Lower lobe of right lung (tissue), 2 donors: ENCODE measurements at regions not wholly inside any gene's neighbourhood (a gene's known extent, or its start where the extent isn't known, plus 50 kb on each side); places are given as distances from the start of the nearest gene placed in this dataset.

Source experiments
- ATAC-seq, 2 donors: fragments of 200-7000 bp; cut with Tn5 transposase; one replicate each; pipeline ENCODE4 v1.9.1; 2020 to 2022; ENCODE audit warnings: mild to moderate bottlenecking in 2 of 2, moderate library complexity in 2 of 2
- DNase-seq: peaks from one replicate; pipeline ENCODE4 v3.0.0-alpha.2; 2020
- H3K27ac ChIP-seq: fragments of 200-600 bp; one replicate; pipeline ENCODE4 v1.8.0; 2022
- H3K27me3 ChIP-seq: fragments of 200-600 bp; one replicate; pipeline ENCODE4 v1.8.0; 2022; ENCODE audit warnings: low read depth
- H3K36me3 ChIP-seq: fragments of 200-600 bp; one replicate; pipeline ENCODE4 v1.8.0; 2022; ENCODE audit warnings: mild to moderate bottlenecking
- H3K4me1 ChIP-seq: fragments of 200-600 bp; one replicate; pipeline ENCODE4 v1.8.0; 2022
- H3K4me3 ChIP-seq: fragments of 200-600 bp; one replicate; pipeline ENCODE4 v1.8.0; 2022; ENCODE audit warnings: mild to moderate bottlenecking
- H3K9me3 ChIP-seq: fragments of 200-600 bp; one replicate; pipeline ENCODE4 v1.8.0; 2022
- CTCF ChIP-seq: fragments of 200-600 bp; IDR thresholded peaks from one replicate; pipeline ENCODE4 v1.8.0; 2022; ENCODE audit warnings: antibody characterized with exemption, mild to moderate bottlenecking
- intact Hi-C: fragments of 100-400 bp; cut with DNase I; formaldehyde crosslinking; loops from one replicate; pipeline ENCODE4 v1.11.0; 2022
- donor health status: DM: no; HTN: yes; CAD: no; lungs with severe emphysema.

- H3K4me3 ChIP-seq = no peak overlapping the region
- H3K27ac ChIP-seq = no peak overlapping the region
- no peaks in the 10 kb centered on the region for H3K36me3 ChIP-seq
- DNase-seq (no peak), ATAC-seq (no peak)
- intact Hi-C loops = no loop called here
- H3K27me3 ChIP-seq = no peaks in the 10 kb centered on the region
- no peaks in the 10 kb centered on the region for H3K4me1 ChIP-seq
- H3K9me3 ChIP-seq = no peaks in the 10 kb centered on the region
- no peak for TF ChIP-seq CTCF
Measured at GRCh38 chr14:98185036-98185435, 1087.0 kb downstream of the BCL11B start.

- no peak for ATAC-seq
- no peak overlapping the region for H3K4me3 ChIP-seq
- H3K9me3 ChIP-seq = no peaks in the 10 kb centered on the region
Measured at GRCh38 chr14:98186140-98186539, 1085.9 kb downstream of the BCL11B start.

GRCh38 chr14:98187281-98187680 is 1084.7 kb downstream of the BCL11B start:
- Histone ChIP-seq H3K27ac (no peak overlapping the region), H3K4me1 (no peaks in the 10 kb centered on the region), H3K27me3 (no peaks in the 10 kb centered on the region), H3K36me3 (no peaks in the 10 kb centered on the region), H3K9me3 (no peaks in the 10 kb centered on the region), H3K4me3 (no peak overlapping the region)
- DNase-seq = no peak
- intact Hi-C loops = no loop called here
- no peak for ATAC-seq
- TF ChIP-seq CTCF = no peak

More at GRCh38 chr14:98186140-98186539, 1085.9 kb downstream of the BCL11B start:
- no peak for TF ChIP-seq CTCF
- H3K27ac ChIP-seq = no peak overlapping the region
- no peaks in the 10 kb centered on the region for H3K27me3 ChIP-seq
- H3K36me3 ChIP-seq = no peaks in the 10 kb centered on the region
- no peak for DNase-seq
- no peaks in the 10 kb centered on the region for H3K4me1 ChIP-seq
- intact Hi-C loops = no loop called here

- Histone ChIP-seq H3K36me3 (no peaks in the 10 kb centered on the region), H3K4me3 (no peak overlapping the region), H3K9me3 (no peaks in the 10 kb centered on the region), H3K27ac (peak overlapping the region; percentile 48), H3K27me3 (no peaks in the 10 kb centered on the region), H3K4me1 (no peaks in the 10 kb centered on the region)
- peak; percentile 50 to 81 for ATAC-seq
- no peak for TF ChIP-seq CTCF
- DNase-seq = no peak
- intact Hi-C loops = no loop called here
Measured at GRCh38 chr14:98189062-98189461, 1082.9 kb downstream of the BCL11B start.

- DNase-seq (no peak), ATAC-seq (peak; percentile 50 to 53)
- no peak overlapping the region for H3K4me3 ChIP-seq
- no peaks in the 10 kb centered on the region for H3K9me3 ChIP-seq
- H3K27ac ChIP-seq = peak overlapping the region; percentile 48
- H3K4me1 ChIP-seq = no peaks in the 10 kb centered on the region
- H3K36me3 ChIP-seq = no peaks in the 10 kb centered on the region
- intact Hi-C loops = no loop called here
- TF ChIP-seq CTCF = no peak
- no peaks in the 10 kb centered on the region for H3K27me3 ChIP-seq
Measured at GRCh38 chr14:98189511-98189910, 1082.5 kb downstream of the BCL11B start.

GRCh38 chr14:98189944-98190343 is 1082.1 kb downstream of the BCL11B start:
- TF ChIP-seq CTCF = no peak
- Histone ChIP-seq H3K9me3 (no peaks in the 10 kb centered on the region), H3K4me3 (no peak overlapping the region), H3K27ac (no peak overlapping the region), H3K4me1 (no peaks in the 10 kb centered on the region), H3K36me3 (no peaks in the 10 kb centered on the region), H3K27me3 (no peaks in the 10 kb centered on the region)
- no peak for DNase-seq
- intact Hi-C loops = no loop called here
- no peak for ATAC-seq
